Mammary epithelial cell (primary cell): ENCODE measurements at regions not wholly inside any gene's neighbourhood (a gene's known extent, or its start where the extent isn't known, plus 50 kb on each side); places are given as distances from the start of the nearest gene placed in this dataset.

Experiments
- CTCF ChIP-seq, 2 donors: IDR thresholded peaks in 1 of 2; conservative IDR thresholded peaks in 1 of 2; 2 replicates each; pipeline ENCODE4 v1.5.1; 2011 to 2012; ENCODE audit warnings: inconsistent platforms in 2 of 2, low read length in 2 of 2, mild to moderate bottlenecking in 2 of 2, control low read depth in 1 of 2, low read depth in 1 of 2; ENCODE audit not compliant: insufficient read depth in 1 of 2; ENCODE audit errors: extremely low read depth in 1 of 2
- EZH2 ChIP-seq: IDR thresholded peaks from 2 replicates; pipeline ENCODE4 v1.6.1; 2012; ENCODE audit warnings: low read length, inconsistent platforms, borderline replicate concordance

- TF ChIP-seq CTCF (conservative IDR thresholded peaks at IDR 0.05 in 1 of 2, IDR thresholded peaks at IDR 0.05 in 1 of 2; ENCODE audit: extremely low read depth in 1 of 2, insufficient read depth in 1 of 2, low read depth in 1 of 2, low read length in 2 of 2) (no peak), EZH2 (no peak)
Observed at GRCh38 chr14:56065621-56066290, 52.5 kb upstream of the PELI2 start.
